ENCODE measurements at regions not wholly inside any gene's neighbourhood (a gene's known extent, or its start where the extent isn't known, plus 50 kb on each side); places are given as distances from the start of the nearest gene placed in this dataset.

- no peaks in the 10 kb centered on the region for H3K9me3 Mint-ChIP-seq
- H3K27me3 ChIP-seq (ENCODE audit: control insufficient read depth, insufficient read depth, low read length), result no peaks in the 10 kb centered on the region
- no peak for ATAC-seq
- H3K36me3 Mint-ChIP-seq, result no peaks in the 10 kb centered on the region
- H3K4me3 Mint-ChIP-seq, result no peak overlapping the region
- no peak for DNase-seq
- no peaks in the 10 kb centered on the region for H3K4me1 Mint-ChIP-seq
- H3K9me3 ChIP-seq (ENCODE audit: control insufficient read depth, insufficient read depth, low read length), result no peaks in the 10 kb centered on the region
- TF ChIP-seq, protein P1, sequence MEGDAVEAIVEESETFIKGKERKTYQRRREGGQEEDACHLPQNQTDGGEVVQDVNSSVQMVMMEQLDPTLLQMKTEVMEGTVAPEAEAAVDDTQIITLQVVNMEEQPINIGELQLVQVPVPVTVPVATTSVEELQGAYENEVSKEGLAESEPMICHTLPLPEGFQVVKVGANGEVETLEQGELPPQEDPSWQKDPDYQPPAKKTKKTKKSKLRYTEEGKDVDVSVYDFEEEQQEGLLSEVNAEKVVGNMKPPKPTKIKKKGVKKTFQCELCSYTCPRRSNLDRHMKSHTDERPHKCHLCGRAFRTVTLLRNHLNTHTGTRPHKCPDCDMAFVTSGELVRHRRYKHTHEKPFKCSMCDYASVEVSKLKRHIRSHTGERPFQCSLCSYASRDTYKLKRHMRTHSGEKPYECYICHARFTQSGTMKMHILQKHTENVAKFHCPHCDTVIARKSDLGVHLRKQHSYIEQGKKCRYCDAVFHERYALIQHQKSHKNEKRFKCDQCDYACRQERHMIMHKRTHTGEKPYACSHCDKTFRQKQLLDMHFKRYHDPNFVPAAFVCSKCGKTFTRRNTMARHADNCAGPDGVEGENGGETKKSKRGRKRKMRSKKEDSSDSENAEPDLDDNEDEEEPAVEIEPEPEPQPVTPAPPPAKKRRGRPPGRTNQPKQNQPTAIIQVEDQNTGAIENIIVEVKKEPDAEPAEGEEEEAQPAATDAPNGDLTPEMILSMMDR (IDR thresholded peaks at IDR 0.05), result no peak
- no peak overlapping the region for H3K27ac ChIP-seq (ENCODE audit: low read length)
- intact Hi-C loops (cut with micrococcal nuclease), result no loop called here
- WGBS (ENCODE audit: insufficient coverage), result 88% methylated on average over 4 of the region's 4 CpGs
- no peaks in the 10 kb centered on the region for H3K4me1 ChIP-seq (ENCODE audit: control insufficient read depth, insufficient read depth, low read length)
- H3K36me3 ChIP-seq (ENCODE audit: control insufficient read depth, insufficient read depth, low read length), result no peaks in the 10 kb centered on the region
- H3K27me3 Mint-ChIP-seq (ENCODE audit: low read depth in 2 of 2), result peaks cover 8 to 9% of the 10 kb centered on the region in 2 donors
- H3K27ac Mint-ChIP-seq, result no peak overlapping the region
- H3K4me3 ChIP-seq (ENCODE audit: low read length), result no peak overlapping the region
These were observed 105.5 kb upstream of the PROK2 start for GRCh38 chr3:71890356-71890931.

GRCh38 chr3:71887256-71887655, 102.3 kb upstream of the PROK2 start:
- Mint-ChIP-seq H3K27me3 (ENCODE audit: low read depth in 2 of 2) (peaks cover 18 to 20% of the 10 kb centered on the region in 2 donors), H3K4me1 (no peaks in the 10 kb centered on the region), H3K27ac (no peak overlapping the region), H3K4me3 (no peak overlapping the region), H3K36me3 (no peaks in the 10 kb centered on the region), H3K9me3 (no peaks in the 10 kb centered on the region)
- Histone ChIP-seq H3K27me3 (ENCODE audit: control insufficient read depth, insufficient read depth, low read length) (no peaks in the 10 kb centered on the region), H3K4me1 (ENCODE audit: control insufficient read depth, insufficient read depth, low read length) (no peaks in the 10 kb centered on the region), H3K9me3 (ENCODE audit: control insufficient read depth, insufficient read depth, low read length) (no peaks in the 10 kb centered on the region), H3K36me3 (ENCODE audit: control insufficient read depth, insufficient read depth, low read length) (no peaks in the 10 kb centered on the region), H3K27ac (ENCODE audit: low read length) (no peak overlapping the region), H3K4me3 (ENCODE audit: low read length) (no peak overlapping the region)
- no peak for ATAC-seq
- intact Hi-C loops (cut with micrococcal nuclease), result no loop called here
- TF ChIP-seq, protein P1 (IDR thresholded peaks at IDR 0.05), result no peak
- DNase-seq, result no peak
- WGBS (ENCODE audit: insufficient coverage), result 94% methylated on average over 2 of the region's 2 CpGs

- peaks cover 18 to 29% of the 10 kb centered on the region in 2 donors for H3K27me3 Mint-ChIP-seq (ENCODE audit: low read depth in 2 of 2)
- H3K4me1 ChIP-seq (ENCODE audit: control insufficient read depth, insufficient read depth, low read length), result no peaks in the 10 kb centered on the region
- no peak for ATAC-seq
- no peaks in the 10 kb centered on the region for H3K9me3 Mint-ChIP-seq
- no peaks in the 10 kb centered on the region for H3K9me3 ChIP-seq (ENCODE audit: control insufficient read depth, insufficient read depth, low read length)
- no peak overlapping the region for H3K4me3 ChIP-seq (ENCODE audit: low read length)
- no peaks in the 10 kb centered on the region for H3K36me3 ChIP-seq (ENCODE audit: control insufficient read depth, insufficient read depth, low read length)
- no peaks in the 10 kb centered on the region for H3K27me3 ChIP-seq (ENCODE audit: control insufficient read depth, insufficient read depth, low read length)
- TF ChIP-seq, protein P1 (IDR thresholded peaks at IDR 0.05), result no peak
- no peak overlapping the region for H3K27ac ChIP-seq (ENCODE audit: low read length)
- no peak for DNase-seq
- no peaks in the 10 kb centered on the region for H3K4me1 Mint-ChIP-seq
- intact Hi-C loops (cut with micrococcal nuclease), result no loop called here
- H3K27ac Mint-ChIP-seq, result no peak overlapping the region
- H3K36me3 Mint-ChIP-seq, result no peaks in the 10 kb centered on the region
- H3K4me3 Mint-ChIP-seq, result no peak overlapping the region
These were observed 100.1 kb upstream of the PROK2 start for GRCh38 chr3:71885006-71885405.

DNA sequence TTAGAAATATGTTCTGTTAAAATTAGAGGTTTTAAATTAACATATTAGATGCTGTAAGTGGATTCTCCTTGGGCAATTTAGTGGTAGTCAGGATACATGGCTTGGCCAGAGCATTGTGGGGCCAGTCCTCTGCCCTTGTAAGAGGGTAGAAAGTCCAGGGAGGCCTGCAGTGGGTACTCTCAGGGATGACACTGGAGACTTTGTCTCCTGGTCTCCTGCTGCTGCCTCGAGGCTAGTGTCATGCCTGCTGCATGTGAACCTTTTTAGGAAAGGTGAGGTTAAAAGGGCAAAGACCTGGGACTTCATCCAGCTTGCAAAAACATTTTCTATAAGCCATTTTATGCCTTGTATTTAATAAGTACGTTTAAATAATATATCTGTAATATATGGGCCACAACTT, 96.8 kb upstream of the PROK2 start:
- no peaks in the 10 kb centered on the region for H3K27me3 ChIP-seq (ENCODE audit: control insufficient read depth, insufficient read depth, low read length)
- no peaks in the 10 kb centered on the region for H3K4me1 ChIP-seq (ENCODE audit: control insufficient read depth, insufficient read depth, low read length)
- Mint-ChIP-seq H3K27me3 (ENCODE audit: low read depth in 2 of 2) (peaks cover 11 to 19% of the 10 kb centered on the region in 2 donors), H3K9me3 (no peaks in the 10 kb centered on the region), H3K27ac (no peak overlapping the region), H3K4me3 (no peak overlapping the region), H3K36me3 (no peaks in the 10 kb centered on the region), H3K4me1 (no peaks in the 10 kb centered on the region)
- no peak overlapping the region for H3K4me3 ChIP-seq (ENCODE audit: low read length)
- ATAC-seq (no peak), DNase-seq (no peak)
- TF ChIP-seq, protein P1 (IDR thresholded peaks at IDR 0.05), result no peak
- no peaks in the 10 kb centered on the region for H3K36me3 ChIP-seq (ENCODE audit: control insufficient read depth, insufficient read depth, low read length)
- H3K27ac ChIP-seq (ENCODE audit: low read length), result no peak overlapping the region
- no peaks in the 10 kb centered on the region for H3K9me3 ChIP-seq (ENCODE audit: control insufficient read depth, insufficient read depth, low read length)
- intact Hi-C loops (cut with micrococcal nuclease), result no loop called here
- WGBS (ENCODE audit: insufficient coverage), result 83% methylated on average over 1 of the region's 2 CpGs
